Suppressor macrophage treated with lipopolysaccharide for 1 hour (primary cell): ENCODE measurements at regions not wholly inside any gene's neighbourhood (a gene's known extent, or its start where the extent isn't known, plus 50 kb on each side); places are given as distances from the start of the nearest gene placed in this dataset.

Experiments used
- DNase-seq, 3 donors: peaks; one replicate each; pipeline ENCODE4 v3.0.0-alpha.2; 2020 to 2022

DNA sequence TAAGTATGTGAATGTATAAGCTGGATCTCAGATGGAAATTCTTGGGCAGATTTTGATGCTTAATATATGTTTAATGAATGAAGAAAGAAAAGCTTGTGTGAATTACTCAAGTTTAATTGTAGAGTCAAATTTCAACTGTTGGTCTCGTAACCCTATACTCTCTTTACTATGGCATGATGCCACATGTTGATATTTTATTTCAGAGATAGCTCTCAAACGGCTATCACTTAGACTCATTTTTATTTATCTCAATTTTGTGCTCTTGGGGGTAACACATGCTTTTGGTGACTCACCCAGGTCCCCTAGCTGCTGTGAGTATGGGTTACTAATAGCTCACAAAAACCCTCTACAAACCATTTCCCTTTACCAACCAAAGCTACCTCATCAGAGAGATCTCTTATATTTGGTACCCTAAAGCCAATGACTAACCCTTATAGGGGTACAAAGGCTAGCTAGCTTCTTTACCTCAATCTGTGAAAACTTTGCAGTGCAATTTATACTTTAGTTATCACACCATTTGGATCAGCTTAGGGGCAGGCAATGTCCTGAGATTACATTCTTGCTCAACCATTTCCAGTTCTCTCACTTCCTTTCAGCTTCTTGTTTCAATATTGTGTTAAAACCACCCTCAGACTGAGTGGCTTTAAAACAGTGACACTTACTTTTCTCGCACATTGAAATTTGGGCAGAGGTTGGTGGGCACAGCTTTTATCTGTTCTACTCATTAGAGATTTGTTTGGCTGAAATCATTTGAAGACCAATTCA is 240.3 kb downstream of the CDH7 start:
- peak in 1 of 3 donors; percentile 25 for DNase-seq

DNA sequence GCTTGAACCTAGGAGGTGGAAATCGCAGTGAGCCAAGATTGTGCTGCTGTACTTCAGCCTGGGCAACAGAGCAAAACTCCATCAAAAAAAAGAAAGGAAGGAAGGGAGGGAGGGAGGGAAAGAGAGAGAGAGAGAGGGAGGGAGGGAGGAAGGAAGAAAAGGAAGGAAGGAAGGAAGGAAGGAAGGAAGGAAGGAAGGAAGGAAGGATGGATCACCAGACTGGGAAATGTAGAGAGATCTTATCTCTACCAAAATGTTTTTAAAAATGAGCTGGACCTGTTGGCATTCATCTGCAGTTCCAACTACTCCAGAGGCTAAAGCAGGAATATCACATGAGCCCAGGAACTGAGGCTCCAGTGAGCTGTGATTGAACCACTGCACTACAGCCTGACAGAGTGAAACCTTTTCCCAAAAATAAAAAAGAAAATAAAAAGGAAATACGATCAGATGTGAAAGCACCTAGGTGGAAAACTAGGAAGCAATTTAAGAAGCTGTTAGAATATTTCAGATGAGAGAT is 239.4 kb downstream of the CDH7 start:
- DNase-seq: no peak

DNA sequence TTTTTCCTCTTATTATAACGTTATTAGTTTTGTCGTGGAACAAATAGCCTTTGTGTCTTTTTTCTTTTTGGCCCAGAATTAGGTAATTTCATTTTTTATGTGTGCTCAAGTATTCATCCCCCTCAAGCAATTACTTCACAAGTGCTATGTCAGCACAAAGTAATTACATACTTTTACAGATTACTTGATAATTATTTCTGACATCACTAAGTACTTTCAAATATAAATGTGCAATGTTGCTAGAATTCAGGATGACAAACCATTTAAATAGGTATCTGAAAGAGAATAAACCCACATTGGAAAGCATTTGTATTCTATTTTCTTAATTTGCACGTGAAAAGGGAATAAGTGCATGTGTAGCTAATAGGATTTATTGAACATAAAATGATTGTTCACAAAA is 238.2 kb downstream of the CDH7 start:
- DNase-seq: no peak

DNA sequence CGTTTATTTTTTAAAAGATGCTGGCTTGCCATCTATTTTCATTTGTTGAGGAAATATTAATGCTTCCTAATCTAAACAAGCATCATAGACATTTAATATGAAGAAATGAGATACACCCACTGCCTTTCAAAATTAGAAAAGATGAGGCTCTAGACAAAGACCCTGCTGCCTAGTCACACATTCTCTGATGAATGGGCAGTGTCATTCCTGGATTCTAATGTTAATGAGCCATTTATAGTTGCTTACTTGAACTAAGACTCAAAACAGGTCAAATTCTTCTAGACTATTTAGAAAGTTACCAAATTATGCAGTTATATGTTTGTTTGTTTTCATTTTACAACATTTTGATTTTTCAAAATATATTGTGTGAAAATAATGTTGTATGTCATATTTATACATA is 237.6 kb downstream of the CDH7 start:
- DNase-seq: no peak

DNA sequence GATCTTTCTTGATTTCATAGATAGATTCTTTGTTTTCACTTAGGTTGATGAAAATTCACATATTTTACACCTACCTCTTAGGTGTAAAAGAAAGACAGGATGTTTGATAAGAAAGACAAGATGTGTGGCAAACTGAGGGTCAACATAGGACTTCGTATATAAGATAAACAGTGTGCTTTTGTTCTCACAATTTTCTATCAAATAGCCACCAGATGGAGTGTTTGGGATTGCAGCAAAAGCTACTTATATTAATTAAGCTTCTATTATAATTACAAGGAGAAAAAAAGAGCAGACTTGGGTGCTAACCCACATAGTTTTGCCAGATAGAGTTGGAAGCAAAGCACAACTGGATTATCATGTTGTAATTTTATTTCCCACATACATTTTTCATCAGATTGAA is 232.9 kb downstream of the CDH7 start:
- no peak for DNase-seq

DNA sequence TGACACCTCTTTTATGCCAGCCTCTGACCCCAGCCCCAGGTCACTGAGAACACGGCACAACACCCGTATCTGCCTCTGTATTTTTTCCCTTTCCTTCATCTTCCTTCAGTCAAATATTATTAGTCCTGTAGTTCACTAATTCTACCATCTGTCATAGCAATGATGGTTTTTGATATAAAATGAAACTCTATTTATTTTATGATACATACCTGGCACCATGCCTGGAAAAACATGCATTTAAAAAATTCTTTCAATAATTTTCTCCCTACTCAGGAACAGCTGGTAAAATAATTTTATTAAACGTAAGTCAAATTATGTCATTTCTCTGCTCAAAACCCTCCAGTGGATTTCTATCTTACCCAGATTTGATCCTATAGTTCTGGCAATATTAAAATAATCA is 224.7 kb downstream of the CDH7 start:
- no peak for DNase-seq

DNA sequence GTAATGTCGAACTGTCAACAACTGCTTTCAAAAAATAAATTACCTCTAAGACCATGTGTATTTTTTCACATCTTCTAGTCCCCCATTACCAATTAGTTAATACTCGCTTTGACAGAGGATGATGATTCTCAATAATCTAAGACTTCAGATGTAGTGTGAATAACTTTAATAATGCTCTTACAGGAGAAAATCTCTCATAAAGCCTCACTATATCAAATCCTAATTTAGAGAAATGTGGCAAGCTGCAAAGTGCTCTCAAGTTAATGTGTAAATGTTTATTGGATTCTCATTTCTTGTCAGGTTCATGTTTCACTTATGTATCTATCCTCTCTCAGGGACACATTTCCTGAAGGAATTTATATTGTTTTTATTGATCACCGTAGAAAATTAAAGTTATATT is 223.9 kb downstream of the CDH7 start:
- DNase-seq: no peak

DNA sequence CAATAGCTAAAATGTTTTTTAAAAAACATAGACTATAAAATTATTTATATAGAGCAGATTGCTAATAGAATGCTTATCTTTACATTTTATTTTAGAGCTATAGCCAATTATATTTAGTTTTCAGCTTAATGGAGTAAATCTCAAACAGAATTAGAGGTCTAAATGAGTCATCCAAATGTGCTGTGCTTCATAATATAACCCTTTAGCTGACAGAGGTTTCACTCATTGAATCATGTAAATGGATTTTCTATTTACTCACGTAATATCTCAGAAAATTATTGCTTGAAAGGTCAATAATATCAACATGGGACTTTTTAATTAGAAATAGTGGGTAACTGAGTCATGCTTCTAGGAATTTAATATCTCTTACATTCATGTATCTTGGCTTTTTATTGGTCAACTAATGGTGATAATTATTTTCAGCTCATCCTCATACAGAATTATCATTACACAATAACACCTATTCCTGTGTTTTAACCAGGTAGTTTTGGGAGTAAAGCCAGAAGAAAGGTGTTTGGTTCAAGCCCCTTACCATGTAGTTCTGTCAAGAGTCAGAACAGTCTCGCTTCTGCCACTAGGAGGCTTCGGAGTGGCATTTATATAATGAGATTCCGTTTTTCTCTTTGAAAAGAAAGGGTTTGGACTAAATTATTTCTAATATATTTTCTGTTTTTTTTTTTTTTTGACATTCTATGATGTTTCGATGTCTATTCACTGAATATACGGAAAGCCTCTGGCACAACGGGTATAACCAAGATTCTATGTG is 217.6 kb downstream of the CDH7 start:
- no peak for DNase-seq

DNA sequence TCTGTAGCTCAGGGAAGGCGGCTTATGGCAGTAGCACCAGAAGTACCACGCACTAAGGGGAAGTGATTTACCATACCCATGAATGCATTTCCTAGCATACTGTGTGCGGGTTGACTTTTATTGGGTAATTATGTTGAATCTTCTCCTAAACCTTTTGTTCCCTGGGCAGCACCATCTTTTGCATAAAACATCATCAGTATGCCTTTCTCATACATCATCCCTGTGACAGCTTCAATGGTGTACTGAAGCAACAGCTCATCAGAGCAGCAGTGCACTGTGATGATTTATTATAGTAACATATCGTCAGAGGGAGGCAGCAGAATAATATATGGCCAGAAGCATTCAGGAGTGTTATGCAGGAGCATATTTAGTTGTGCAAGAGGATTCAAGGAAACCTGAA is 204.9 kb downstream of the CDH7 start:
- DNase-seq: no peak

DNA sequence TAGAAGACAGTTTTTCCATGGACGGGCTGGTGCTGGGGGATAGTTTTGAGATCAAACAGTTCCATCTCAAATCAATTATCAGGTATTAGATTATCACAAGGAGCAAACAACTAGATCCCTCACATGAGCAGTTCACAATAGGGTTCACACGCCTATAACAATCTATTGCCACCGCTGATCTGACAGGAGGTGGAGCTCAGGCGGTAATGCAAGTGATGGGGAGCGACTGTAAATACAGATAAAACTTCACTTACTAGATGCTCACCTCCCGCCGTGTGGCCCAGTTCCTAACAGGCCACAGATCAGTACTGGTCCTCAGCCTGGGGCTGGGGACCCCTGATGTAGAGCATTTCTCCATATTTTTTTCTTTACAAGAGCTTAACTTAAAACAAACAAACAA is 203.6 kb downstream of the CDH7 start:
- DNase-seq: no peak

DNA sequence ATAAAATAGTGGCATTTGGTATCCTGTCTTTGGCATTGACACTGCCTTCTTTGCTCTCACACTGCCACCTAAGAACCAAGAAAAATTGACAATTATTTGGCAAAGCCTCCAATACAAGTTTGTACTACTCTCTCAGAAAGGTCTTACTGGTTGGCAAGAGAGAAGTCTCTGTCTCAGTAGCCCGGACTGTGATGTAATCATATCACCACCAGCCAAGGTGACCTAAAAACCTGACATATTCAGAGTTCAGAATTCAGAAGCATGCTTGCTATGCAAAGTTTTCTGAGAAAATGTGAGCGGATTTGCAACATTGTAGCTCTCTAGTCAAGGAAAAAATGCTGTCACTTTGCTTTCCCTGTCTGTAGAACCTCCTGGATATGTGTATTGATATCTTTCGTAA is 196.0 kb downstream of the CDH7 start:
- DNase-seq: no peak

DNA sequence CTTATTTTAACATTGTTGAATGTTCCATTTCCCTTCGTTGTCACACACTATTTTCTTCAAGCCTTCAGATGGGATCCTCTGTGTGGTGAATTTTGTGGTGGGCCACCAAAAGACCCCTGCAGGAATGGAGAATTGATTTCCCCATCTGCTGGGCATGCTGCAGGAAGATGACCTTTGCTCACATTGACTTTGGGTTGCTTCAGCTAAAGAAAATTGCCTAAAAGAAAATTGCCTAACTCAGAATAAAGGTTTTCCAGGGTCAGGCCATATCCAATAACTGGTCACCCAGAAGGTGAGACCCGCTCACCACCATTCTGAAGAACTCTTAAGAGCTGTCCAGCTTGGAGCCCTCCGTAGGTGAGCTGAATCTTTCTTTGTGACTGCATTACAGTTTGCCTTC is 192.5 kb downstream of the CDH7 start:
- no peak for DNase-seq

DNA sequence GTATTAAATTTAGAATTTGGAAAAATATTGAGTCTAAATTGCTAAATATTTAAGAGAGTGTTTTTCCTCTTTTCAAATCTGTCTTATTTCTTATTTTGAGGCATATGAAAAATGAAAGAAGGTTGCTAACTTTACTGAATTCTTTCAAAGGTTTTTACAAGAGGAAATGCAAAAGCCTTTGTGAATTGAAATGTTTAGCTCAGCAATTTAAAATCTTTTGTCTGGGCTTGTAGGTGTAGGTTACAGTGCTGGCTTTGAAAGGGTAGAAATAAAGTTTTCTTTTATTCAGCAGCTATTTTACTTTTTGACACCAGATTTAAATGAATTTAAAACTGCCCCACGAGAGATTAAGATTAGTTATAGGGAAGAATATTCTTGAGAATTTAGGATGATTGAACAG is 192.0 kb downstream of the CDH7 start:
- no peak for DNase-seq

DNA sequence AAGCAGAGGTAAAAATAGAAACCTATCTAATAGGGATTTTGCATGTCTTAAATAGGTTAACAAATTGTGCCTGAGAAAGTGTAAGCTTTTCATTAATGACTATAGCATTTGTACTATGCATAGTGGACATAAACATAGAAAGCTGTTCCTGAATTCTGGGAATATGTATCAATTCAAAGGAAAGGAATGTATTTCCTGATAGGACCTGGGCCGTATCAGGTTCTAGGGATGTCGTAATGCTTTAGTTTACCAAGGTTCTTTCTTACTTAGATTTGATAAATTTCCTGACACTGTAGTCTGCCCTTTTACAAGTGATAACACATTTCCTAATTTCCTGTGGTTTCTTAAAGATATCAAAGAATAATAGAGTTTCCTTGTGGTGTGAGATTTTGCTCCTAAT is 191.3 kb downstream of the CDH7 start:
- no peak for DNase-seq

DNA sequence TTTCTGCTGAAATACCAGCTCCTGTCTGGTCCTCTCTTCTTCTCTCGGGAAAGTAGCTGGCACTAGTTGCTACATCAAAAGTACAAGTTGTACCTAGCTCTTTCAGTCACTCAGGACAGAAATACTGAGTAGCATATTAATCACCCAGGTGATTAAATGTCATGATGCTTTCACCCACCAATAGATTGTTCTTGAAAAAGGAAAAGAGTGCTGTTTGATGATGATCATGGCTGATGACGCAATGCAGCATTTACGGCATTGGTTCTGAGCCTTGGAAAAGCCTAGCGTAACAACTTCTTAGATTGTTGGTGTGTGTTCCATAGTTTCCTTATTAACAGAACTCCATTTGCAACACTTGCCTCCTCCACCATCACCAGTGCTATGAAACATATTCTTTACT is 190.7 kb downstream of the CDH7 start:
- DNase-seq: no peak
